Upper lobe of left lung (tissue), 4 donors: ENCODE measurements at regions not wholly inside any gene's neighbourhood (a gene's known extent, or its start where the extent isn't known, plus 50 kb on each side); places are given as distances from the start of the nearest gene placed in this dataset.

ENCODE experiments used
- CTCF ChIP-seq, 6 experiments: fragments of 450-650 bp in 4 of 6; fragments of 200-600 bp in 2 of 6; sonication (generic) in 2 of 6; IDR thresholded peaks; one replicate each; pipeline ENCODE4 v1.5.1; 2016 to 2019; ENCODE audit warnings: antibody characterized with exemption in 6 of 6
- EP300 ChIP-seq, 4 donors: sonication (generic); formaldehyde crosslinking; IDR thresholded peaks; one replicate each; pipeline ENCODE4 v1.5.1; 2017; ENCODE audit warnings: antibody characterized with exemption in 4 of 4, control low read depth in 2 of 4
- POLR2A ChIP-seq, 4 donors: fragments of 450-650 bp; IDR thresholded peaks; one replicate each; pipeline ENCODE4 v1.5.1; 2016 to 2017; ENCODE audit warnings: antibody characterized with exemption in 4 of 4, mild to moderate bottlenecking in 2 of 4
- POLR2AphosphoS5 ChIP-seq, 2 donors: sonication (generic); formaldehyde crosslinking; IDR thresholded peaks; one replicate each; pipeline ENCODE4 v1.5.1; 2017; ENCODE audit warnings: antibody characterized with exemption in 2 of 2

- TF ChIP-seq CTCF (IDR thresholded peaks at IDR 0.05) (no peak), POLR2A (IDR thresholded peaks at IDR 0.05) (no peak), EP300 (IDR thresholded peaks at IDR 0.05) (no peak), POLR2AphosphoS5 (IDR thresholded peaks at IDR 0.05) (no peak)
These were observed 91.3 kb downstream of the RIPK4 start for GRCh38 chr21:41675574-41675973.
